ENCODE measurements at regions not wholly inside any gene's neighbourhood (a gene's known extent, or its start where the extent isn't known, plus 50 kb on each side); places are given as distances from the start of the nearest gene placed in this dataset.
"Not testable (repeated sequence)": the region's sequence is repeated elsewhere in the genome, so short reads cannot be mapped to it uniquely, and the experiment has no call there.

DNA sequence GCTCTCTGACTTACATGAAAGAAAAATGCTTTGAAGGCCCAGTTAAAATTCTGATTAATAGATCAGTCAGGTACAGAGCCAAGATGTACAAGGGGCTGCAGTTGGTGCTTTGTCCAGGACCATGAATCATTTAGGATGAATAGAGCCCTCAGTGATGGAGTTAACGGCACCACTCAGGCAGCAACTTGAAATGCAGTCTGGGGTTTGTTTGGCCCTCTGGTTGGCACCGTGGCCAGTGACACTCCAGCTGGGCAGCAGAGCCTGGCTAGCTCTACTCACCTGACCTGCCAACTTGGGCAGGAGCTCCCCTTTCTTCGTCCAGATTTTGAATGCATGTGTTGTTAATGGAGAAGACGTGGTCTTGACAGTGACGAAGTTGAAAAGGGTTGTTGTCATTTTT lies 493.0 kb upstream of the ACVR2A start:
- DNase-seq = no peak

DNA sequence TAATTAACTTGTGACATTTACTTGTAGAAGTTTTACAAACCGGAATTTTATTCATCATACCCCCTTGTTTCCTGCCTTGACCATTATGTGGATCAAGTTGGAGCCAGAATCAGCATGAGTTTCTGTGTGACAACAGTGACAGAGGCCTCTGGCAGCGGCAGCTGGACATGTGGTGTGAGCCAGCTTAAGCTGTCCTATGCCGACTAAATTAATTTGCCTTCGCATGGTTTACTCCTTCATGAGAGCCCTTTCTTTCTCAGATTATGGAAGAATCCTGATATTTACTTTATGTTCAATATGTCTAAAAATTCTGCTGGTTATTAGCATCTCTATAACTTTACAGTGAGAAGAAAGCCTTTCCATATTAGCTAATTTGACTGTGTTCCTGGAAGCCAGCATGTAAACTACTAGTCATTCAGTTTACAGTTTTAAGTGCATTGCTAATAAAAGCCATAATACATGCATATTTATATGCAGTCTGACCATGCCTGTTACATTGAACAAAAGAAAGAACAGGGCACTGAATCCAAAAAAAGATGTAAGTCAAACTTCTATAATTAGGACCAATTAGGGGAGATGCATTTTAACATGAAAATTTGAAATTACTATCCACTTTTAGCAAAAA lies 495.8 kb upstream of the ACVR2A start:
- no peak for DNase-seq

DNA sequence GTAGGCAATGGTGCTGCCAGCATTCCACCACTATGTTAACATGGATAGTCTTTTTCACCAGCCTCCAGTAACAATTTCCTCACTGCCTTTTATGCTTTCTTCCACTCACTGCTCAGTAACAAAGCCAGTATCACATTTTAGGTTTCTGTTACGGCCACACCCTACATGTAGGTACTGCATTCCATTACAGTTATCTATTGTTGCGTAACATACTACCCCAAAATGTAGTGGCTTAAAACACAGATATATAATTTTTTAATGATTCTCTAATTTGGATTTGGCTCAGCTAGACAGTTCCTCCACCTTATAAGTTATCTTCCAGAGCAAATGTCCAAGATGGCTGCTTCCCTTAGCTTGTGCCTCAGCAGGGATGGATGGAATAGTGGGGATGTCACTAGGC lies 498.7 kb upstream of the ACVR2A start:
- no peak for DNase-seq

GRCh38 chr2:147345246-147345645 lies 499.6 kb upstream of the ACVR2A start:
- DNase-seq = no peak

GRCh38 chr2:147342329-147342728 lies 502.5 kb upstream of the ACVR2A start:
- DNase-seq = no peak

GRCh38 chr2:147331790-147332419 lies 512.9 kb upstream of the ACVR2A start:
- DNase-seq = peak; percentile 8

GRCh38 chr2:147330925-147331324 lies 513.9 kb upstream of the ACVR2A start:
- DNase-seq = no peak

GRCh38 chr2:147327613-147328012 lies 517.2 kb upstream of the ACVR2A start:
- DNase-seq = no peak

DNA sequence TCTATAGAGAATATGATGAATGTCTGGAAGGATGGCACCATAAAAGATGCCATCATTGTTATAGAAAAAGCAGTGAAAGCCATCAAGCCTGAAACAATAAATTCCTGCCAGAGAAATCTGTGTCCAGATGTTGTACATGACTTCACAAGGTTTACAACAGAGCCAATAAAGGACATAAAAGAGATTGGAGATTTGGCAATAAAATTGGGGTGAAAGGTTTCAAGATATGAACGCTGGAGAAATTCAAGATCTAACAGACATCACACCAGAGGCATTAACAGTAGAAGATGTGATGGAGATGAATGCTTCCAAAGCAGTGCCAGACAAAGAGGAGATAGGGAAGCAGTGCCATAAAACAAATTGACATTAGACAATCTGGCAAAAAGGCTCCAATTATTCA lies 518.8 kb upstream of the ACVR2A start:
- no peak for DNase-seq

DNA sequence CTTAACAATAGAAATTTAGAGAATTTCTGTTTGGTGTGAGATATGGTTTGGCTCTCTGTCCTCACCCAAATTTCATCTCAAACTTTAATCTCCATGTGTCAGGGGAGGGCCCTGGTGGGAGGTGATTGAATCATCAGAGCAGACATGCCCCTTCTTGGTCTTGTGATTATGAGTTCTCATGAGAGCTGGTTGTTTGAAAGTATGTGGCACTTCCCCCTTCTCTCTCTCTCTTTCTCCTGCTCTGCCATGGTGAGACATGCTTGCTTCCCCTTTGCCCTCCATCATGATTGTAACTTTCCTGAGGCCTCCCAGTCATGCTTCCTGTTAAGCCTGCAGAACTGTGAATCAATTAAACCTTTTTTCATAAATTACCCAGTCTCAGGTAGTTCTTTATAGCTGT lies 524.7 kb upstream of the ACVR2A start:
- DNase-seq = no peak

DNA sequence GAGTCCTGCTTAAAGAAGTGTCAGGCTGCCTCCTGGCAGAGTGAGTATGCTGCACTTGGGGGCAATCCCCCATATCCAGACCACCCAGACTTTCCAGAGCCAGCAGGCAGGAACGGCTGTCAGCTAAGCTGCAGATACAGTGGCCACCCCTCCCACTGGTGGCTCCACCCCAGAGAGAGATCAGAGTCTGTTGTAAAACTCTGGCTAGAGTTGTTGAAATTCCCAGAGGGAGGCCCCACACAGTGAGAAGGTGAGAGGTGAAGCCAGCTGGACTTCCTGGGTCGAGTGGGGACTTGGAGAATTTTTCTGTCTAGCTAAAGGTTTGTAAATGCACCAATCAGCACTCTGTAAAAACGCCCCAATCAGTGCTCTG lies 533.8 kb upstream of the ACVR2A start:
- no peak for DNase-seq

DNA sequence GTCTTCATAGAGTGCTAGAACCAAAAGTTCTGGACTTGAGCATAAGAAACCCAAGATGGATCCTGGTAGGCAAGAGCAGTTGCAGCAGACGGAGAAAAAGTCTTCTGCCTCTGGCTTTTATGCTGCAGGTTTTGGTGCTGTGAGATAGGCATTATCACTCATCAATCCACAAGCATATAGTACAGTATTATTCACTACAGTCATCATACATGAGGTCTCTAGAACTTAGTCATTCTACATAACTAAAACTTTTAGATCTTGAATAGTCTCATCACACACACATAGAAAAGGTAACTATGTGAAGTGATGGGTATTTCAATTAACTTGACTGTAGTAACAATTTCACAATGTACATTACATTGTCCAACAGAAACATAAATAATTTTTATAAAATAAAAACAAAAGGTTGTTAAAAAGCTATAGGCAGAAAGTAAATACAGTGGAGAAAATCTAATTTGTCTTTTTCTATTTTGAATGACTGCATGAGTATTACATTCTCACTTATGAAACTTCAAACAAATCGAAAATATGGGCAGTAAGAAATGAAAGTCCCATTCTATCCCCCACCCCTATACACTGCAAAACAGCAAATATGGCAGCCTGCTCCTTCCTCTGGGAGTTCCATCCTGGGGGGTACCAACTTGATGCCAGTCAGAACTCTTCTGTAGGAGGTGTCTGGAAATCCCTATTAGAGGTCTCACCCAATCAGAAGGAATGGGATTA lies 534.3 kb upstream of the ACVR2A start:
- DNase-seq = no peak

DNA sequence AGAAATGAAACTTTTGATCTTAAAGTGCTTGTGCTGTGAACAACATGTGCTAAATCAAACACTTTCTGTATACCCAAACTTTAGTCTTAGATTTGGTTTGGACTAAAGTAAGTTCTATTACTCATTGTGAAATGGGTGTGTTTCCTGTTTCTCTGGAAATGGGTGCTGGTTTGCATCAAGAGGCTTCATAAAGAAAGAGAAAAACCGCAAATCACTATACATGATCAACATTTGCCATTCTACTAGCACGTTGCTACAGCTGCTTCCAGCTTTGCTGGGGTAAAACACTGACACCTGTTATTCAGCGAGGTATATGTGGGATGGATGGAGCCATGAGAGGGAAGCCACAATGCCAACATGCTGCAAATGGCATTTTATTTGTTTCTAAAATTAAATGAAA lies 547.0 kb upstream of the ACVR2A start:
- DNase-seq = no peak

GRCh38 chr2:147294825-147295392 lies 549.9 kb upstream of the ACVR2A start:
- no peak for DNase-seq

GRCh38 chr2:147293991-147294824 lies 550.6 kb upstream of the ACVR2A start:
- no peak for DNase-seq

- no peak for DNase-seq
These were observed 556.7 kb upstream of the ACVR2A start for GRCh38 chr2:147288131-147288530.

GRCh38 chr2:147275943-147276342 lies 568.9 kb upstream of the ACVR2A start:
- no peak for DNase-seq

DNA sequence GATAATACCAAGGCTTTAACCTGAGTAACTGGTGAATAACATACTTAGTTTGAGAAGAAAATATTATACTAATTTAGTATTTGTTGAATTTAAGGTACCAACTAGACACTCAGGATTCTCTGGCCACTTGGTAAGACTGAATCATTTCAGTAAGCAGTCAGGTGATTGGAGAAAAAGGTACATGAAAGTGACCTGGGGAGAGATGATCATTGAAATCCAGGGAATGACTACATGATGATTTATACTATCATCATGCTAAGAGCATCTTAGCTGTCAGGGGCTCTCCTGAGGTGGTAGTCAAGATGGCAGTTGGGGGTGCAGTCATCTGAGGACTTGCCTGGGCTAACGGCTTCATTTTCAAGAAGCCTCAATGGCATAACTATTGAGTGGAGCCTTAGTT lies 571.2 kb upstream of the ACVR2A start:
- DNase-seq = no peak

DNA sequence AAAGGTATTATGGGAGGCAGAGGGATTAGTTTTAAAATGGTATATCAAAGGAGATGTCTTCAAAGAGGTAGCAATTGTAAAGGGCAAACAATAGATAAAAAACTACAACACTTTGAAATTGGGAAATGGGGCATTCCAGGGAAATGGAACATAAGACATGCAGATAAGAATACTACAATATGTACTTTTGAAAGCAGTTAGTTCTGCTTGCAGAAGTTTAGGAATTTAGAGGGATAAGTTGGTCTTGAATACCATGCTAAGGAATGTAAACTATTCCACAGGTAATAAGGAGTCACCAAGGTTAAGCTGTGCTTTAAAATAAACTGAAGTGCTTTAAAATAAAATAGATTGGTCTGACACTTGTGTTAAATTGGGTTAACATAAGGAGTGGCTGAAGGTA lies 571.7 kb upstream of the ACVR2A start:
- no peak for DNase-seq

DNA sequence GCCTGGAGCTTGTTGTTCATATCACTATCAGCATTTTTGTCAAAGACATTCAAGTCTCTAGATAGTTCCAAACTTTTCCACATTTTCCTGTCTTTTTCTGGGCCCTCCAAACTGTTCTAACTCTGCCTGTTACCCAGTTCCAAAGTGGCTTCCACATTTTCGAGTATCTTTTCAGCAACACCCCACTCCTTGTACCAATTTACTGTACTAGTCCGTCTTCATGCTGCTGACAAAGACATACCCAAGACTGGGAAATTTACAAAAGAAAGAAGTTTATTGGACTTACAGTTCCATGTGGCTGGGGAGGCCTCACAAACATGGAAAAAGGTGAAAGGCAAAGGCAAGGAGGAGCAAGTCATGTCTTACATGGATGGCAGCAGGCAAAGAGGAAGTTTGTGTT lies 575.2 kb upstream of the ACVR2A start:
- not testable (repeated sequence) for DNase-seq

GRCh38 chr2:147260241-147260640 lies 584.6 kb upstream of the ACVR2A start:
- no peak for DNase-seq

DNA sequence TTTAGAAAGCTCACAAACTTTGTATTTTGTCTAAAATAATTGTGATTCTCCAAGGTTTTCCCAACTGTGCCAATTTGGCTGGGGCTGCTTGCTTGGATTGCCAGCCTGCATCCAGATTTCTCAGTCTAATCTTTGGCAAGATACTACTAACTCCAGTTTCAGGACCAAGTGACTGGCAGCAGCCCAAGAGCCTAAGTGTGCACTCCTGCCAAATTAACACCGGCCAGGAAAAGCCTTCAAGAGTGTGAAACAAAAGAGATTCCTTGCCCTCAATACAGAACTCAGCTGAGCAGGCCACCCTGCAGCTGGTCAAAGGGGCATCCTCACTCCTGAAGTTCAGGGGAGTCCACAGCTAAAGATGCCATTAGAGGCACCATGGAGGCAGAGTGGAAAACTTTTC lies 589.0 kb upstream of the ACVR2A start:
- no peak for DNase-seq

DNA sequence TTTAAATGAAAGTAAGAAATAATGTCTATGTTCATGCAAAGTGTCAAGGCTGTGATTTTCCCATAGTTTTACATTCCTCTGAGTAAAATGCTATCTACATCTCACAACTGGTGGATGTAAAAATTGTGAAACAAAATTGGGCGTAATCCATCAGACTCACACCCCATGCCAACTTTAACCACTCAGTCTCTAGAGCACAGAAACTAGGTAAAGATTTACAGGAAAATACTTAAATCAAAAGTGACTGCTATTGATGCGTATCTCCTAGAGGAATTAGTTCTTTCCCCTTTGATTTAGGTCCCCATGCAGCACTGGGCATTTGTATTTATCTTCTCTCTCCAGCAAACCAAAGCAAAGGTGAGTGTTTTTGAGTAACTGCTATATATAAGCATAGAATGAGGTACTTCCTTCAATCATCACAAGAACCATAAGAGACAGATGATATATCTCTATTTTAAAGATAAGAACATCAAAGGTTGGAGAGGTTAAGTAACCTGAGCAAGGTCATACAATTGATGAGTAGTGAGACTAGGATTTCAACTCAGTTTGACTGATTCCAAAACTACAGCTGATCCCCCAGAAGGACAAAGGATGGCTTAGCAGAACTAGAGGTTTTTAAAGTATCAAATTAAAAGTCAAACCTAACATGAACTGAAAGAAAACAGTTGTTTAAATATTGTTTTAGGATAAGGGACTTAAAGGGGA lies 594.0 kb upstream of the ACVR2A start:
- no peak for DNase-seq
